Tibial nerve (tissue), 4 donors: ENCODE measurements at regions not wholly inside any gene's neighbourhood (a gene's known extent, or its start where the extent isn't known, plus 50 kb on each side); places are given as distances from the start of the nearest gene placed in this dataset.

Source experiments
- DNase-seq, 2 donors: peaks; one replicate each; pipeline ENCODE4 v3.0.0-alpha.2; 2019; ENCODE audit warnings: low spot score in 2 of 2
- H3K27ac ChIP-seq, 4 donors: fragments of 200-600 bp; sonication (generic) in 3 of 4; one replicate each; pipeline ENCODE4 v1.5.1; 2017 to 2019; ENCODE audit warnings: mild to moderate bottlenecking in 1 of 4
- H3K27me3 ChIP-seq, 2 donors: fragments of 200-600 bp; sonication (generic) in 1 of 2; one replicate each; pipeline versions ENCODE4 v1.5.1 to v1.6.0; 2017 to 2019
- H3K36me3 ChIP-seq, 3 donors: fragments of 200-600 bp; sonication (generic); one replicate each; pipeline ENCODE4 v1.5.1; 2018 to 2019
- H3K4me1 ChIP-seq, 4 donors: fragments of 200-600 bp; sonication (generic) in 3 of 4; one replicate each; pipeline ENCODE4 v1.5.1; 2017 to 2019
- H3K4me3 ChIP-seq, 4 donors: fragments of 200-600 bp; sonication (generic) in 3 of 4; one replicate each; pipeline ENCODE4 v1.5.1; 2017 to 2019; ENCODE audit warnings: mild to moderate bottlenecking in 1 of 4, moderate library complexity in 1 of 4
- H3K9me3 ChIP-seq, 4 donors: fragments of 200-600 bp; sonication (generic) in 3 of 4; one replicate each; pipeline ENCODE4 v1.5.1; 2017 to 2019
- CTCF ChIP-seq, 5 experiments: fragments of 200-600 bp in 3 of 5; fragments of 450-650 bp in 2 of 5; sonication (generic) in 3 of 5; IDR thresholded peaks; one replicate each; pipeline ENCODE4 v1.5.1; 2016 to 2019; ENCODE audit warnings: antibody characterized with exemption in 5 of 5, mild to moderate bottlenecking in 3 of 5, moderate library complexity in 2 of 5
- EP300 ChIP-seq, 2 donors: sonication (generic); formaldehyde crosslinking; IDR thresholded peaks; one replicate each; pipeline ENCODE4 v1.6.1; 2017; ENCODE audit warnings: antibody characterized with exemption in 2 of 2, mild to moderate bottlenecking in 1 of 2
- POLR2A ChIP-seq, 2 donors: fragments of 450-650 bp; IDR thresholded peaks; one replicate each; pipeline ENCODE4 v1.6.1; 2017; ENCODE audit warnings: antibody characterized with exemption in 2 of 2, mild to moderate bottlenecking in 2 of 2, moderate library complexity in 2 of 2
- WGBS, 2 donors: methylation state at CpG; one replicate each; pipeline ENCODE4 v1.1.5; 2018; 5-methylcytosine and 5-hydroxymethylcytosine counted together

- H3K27ac ChIP-seq: no peak overlapping the region
- TF ChIP-seq EP300 (IDR thresholded peaks at IDR 0.05) (no peak), CTCF (IDR thresholded peaks at IDR 0.05) (no peak), POLR2A (IDR thresholded peaks at IDR 0.05) (no peak)
- H3K4me1 ChIP-seq: no peaks in the 10 kb centered on the region
- no peaks in the 10 kb centered on the region for H3K36me3 ChIP-seq
- H3K27me3 ChIP-seq: no peaks in the 10 kb centered on the region
- no peaks in the 10 kb centered on the region for H3K9me3 ChIP-seq
- WGBS, 2 donors: 100% methylated on average over 1 of the region's 1 CpG
- no peak overlapping the region for H3K4me3 ChIP-seq
- DNase-seq: no peak
Measured at GRCh38 chr3:18075799-18076198, 333.4 kb upstream of the TBC1D5 start.

DNA sequence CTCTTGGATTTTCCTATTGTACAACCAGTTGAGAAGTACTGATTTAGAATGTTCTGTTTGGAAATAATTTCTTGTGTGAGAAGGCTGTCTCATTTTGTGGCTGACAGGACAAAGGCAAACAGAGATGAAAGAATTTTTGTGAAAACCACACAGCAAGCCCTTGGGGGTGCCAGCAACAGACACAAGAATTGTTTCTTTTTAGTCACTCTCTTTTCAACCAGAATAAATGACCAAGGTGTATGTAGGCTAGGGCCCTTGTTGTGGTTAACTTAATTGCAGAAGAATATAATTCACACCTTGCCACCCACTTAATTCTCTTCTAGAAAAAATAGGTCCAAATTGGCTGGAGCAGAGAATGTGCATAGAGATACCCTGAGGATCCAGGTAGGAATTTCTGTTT lies 329.4 kb upstream of the TBC1D5 start:
- no peak for TF ChIP-seq CTCF (IDR thresholded peaks at IDR 0.05)
- no peak for TF ChIP-seq EP300 (IDR thresholded peaks at IDR 0.05)
- TF ChIP-seq POLR2A (IDR thresholded peaks at IDR 0.05): no peak
- no peak overlapping the region for H3K27ac ChIP-seq
- no peaks in the 10 kb centered on the region for H3K27me3 ChIP-seq
- no peak for DNase-seq
- H3K36me3 ChIP-seq: no peaks in the 10 kb centered on the region
- no peak overlapping the region for H3K4me3 ChIP-seq
- H3K9me3 ChIP-seq: no peaks in the 10 kb centered on the region
- H3K4me1 ChIP-seq: no peaks in the 10 kb centered on the region

GRCh38 chr3:18070944-18071343 lies 328.5 kb upstream of the TBC1D5 start:
- Histone ChIP-seq H3K27ac (no peak overlapping the region), H3K9me3 (no peaks in the 10 kb centered on the region), H3K36me3 (no peaks in the 10 kb centered on the region), H3K27me3 (no peaks in the 10 kb centered on the region), H3K4me3 (no peak overlapping the region), H3K4me1 (no peaks in the 10 kb centered on the region)
- WGBS, 2 donors: 65 to 67% methylated on average over 1 of the region's 1 CpG
- DNase-seq: no peak
- no peak for TF ChIP-seq EP300 (IDR thresholded peaks at IDR 0.05)
- no peak for TF ChIP-seq POLR2A (IDR thresholded peaks at IDR 0.05)
- TF ChIP-seq CTCF (IDR thresholded peaks at IDR 0.05): no peak

DNA sequence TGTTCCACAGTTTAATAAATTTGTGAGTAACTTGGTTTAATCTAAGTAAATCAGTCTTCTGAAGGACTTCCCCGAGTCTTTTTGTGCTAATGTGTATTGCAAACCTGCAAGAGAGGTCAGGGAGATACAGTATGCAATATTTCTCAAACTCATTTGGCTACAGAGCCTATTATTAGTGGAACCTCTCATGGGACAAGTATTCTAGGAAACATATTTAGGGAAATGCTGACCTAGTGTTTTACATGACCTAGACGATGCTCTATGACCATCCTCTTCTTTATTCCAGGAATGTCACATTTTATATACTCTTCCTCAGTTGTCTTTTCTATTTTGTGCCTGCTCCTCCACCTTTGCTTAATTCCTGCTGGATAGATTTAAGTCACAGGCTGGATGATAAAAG lies 327.8 kb upstream of the TBC1D5 start:
- 55 to 62% methylated on average over 2 of the region's 2 CpGs for whole genome bisulfite sequencing, 2 donors
- TF ChIP-seq POLR2A (IDR thresholded peaks at IDR 0.05) (no peak), CTCF (IDR thresholded peaks at IDR 0.05) (no peak), EP300 (IDR thresholded peaks at IDR 0.05) (no peak)
- Histone ChIP-seq H3K27ac (no peak overlapping the region), H3K27me3 (no peaks in the 10 kb centered on the region), H3K4me3 (no peak overlapping the region), H3K4me1 (no peaks in the 10 kb centered on the region), H3K9me3 (no peaks in the 10 kb centered on the region), H3K36me3 (no peaks in the 10 kb centered on the region)
- DNase-seq: no peak

DNA sequence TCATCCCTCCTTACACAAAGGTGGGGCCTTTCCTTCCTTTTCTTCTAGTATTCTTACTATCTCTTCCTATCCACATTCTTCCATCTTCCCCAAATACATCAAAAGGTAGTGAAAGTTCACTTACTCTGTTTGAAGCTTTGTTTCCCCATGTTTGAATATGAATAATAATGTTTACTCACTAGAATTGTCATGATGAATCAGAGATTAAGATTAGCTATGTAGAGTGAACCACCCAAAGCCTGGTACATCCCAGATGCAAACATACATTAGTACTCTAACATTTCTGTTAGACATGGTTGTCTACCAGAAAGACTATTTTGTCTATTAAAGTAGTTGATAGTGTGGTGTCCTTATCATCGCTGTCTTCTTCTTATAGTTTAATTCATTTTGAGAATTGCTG lies 327.1 kb upstream of the TBC1D5 start:
- no peaks in the 10 kb centered on the region for H3K9me3 ChIP-seq

More for the DNA sequence above, 327.1 kb upstream of the TBC1D5 start:
- DNase-seq: no peak
- H3K4me1 ChIP-seq: no peaks in the 10 kb centered on the region
- no peak overlapping the region for H3K27ac ChIP-seq
- H3K4me3 ChIP-seq: no peak overlapping the region
- no peaks in the 10 kb centered on the region for H3K36me3 ChIP-seq
- TF ChIP-seq CTCF (IDR thresholded peaks at IDR 0.05) (no peak), EP300 (IDR thresholded peaks at IDR 0.05) (no peak), POLR2A (IDR thresholded peaks at IDR 0.05) (no peak)
- H3K27me3 ChIP-seq: no peaks in the 10 kb centered on the region
- 96 to 97% methylated on average over 1 of the region's 1 CpG for WGBS, 2 donors
